HPDE6-E6E7 (cell line): ENCODE measurements at regions not wholly inside any gene's neighbourhood (a gene's known extent, or its start where the extent isn't known, plus 50 kb on each side); places are given as distances from the start of the nearest gene placed in this dataset.

Experiments used
- DNase-seq: peaks from one replicate; pipeline ENCODE4 v3.0.0; 2011; ENCODE audit warnings: missing footprints; ENCODE audit errors: extremely low spot score

GRCh38 chr18:22467760-22468553, 50.2 kb upstream of the CTAGE1 start:
- DNase-seq = peak; percentile 85

- no peak for DNase-seq
Observed at GRCh38 chr18:22468554-22468891, 50.8 kb upstream of the CTAGE1 start.

GRCh38 chr18:22469061-22469734, 51.5 kb upstream of the CTAGE1 start:
- no peak for DNase-seq

GRCh38 chr18:22469926-22470247, 52.2 kb upstream of the CTAGE1 start:
- no peak for DNase-seq

- no peak for DNase-seq
Observed at GRCh38 chr18:22470248-22471235, 52.8 kb upstream of the CTAGE1 start.

GRCh38 chr18:22471546-22472131, 53.9 kb upstream of the CTAGE1 start:
- DNase-seq = no peak

- no peak for DNase-seq
Observed at GRCh38 chr18:22473366-22473765, 55.7 kb upstream of the CTAGE1 start.

GRCh38 chr18:22475426-22476100, 57.8 kb upstream of the CTAGE1 start:
- no peak for DNase-seq

- no peak for DNase-seq
Observed at GRCh38 chr18:22477222-22477621, 59.5 kb upstream of the CTAGE1 start.

GRCh38 chr18:22482948-22483347, 65.2 kb upstream of the CTAGE1 start:
- DNase-seq = no peak

GRCh38 chr18:22483407-22483806, 65.7 kb upstream of the CTAGE1 start:
- no peak for DNase-seq

GRCh38 chr18:22484471-22484870, 66.8 kb upstream of the CTAGE1 start:
- DNase-seq = no peak

GRCh38 chr18:22485808-22486244, 68.1 kb upstream of the CTAGE1 start:
- DNase-seq = no peak

GRCh38 chr18:22486667-22487066, 69.0 kb upstream of the CTAGE1 start:
- DNase-seq = no peak

GRCh38 chr18:22488554-22488953, 70.8 kb upstream of the CTAGE1 start:
- no peak for DNase-seq

- no peak for DNase-seq
Observed at GRCh38 chr18:22489704-22490103, 72.0 kb upstream of the CTAGE1 start.

- no peak for DNase-seq
Observed at GRCh38 chr18:22490429-22490846, 72.7 kb upstream of the CTAGE1 start.

- DNase-seq = no peak
Observed at GRCh38 chr18:22493255-22493654, 75.5 kb upstream of the CTAGE1 start.

- no peak for DNase-seq
Observed at GRCh38 chr18:22493940-22494339, 76.2 kb upstream of the CTAGE1 start.

- no peak for DNase-seq
Observed at GRCh38 chr18:22494771-22495170, 77.1 kb upstream of the CTAGE1 start.

- DNase-seq = no peak
Observed at GRCh38 chr18:22499421-22499820, 81.7 kb upstream of the CTAGE1 start.
